Panc1 (cell line): ENCODE measurements at regions not wholly inside any gene's neighbourhood (a gene's known extent, or its start where the extent isn't known, plus 50 kb on each side); places are given as distances from the start of the nearest gene placed in this dataset.

Experiments used
- ATAC-seq: fragments of 200-7000 bp; cut with Tn5 transposase; 2 replicates; pipeline ENCODE4 v1.9.1; 2020; ENCODE audit warnings: mild to moderate bottlenecking, moderate library complexity
- BruUV-seq: library from RNA; stranded (reverse); fragments of 400-500 nt; replicated peaks from 2 replicates; lab custom pipeline; 2021; lab: Mats Ljungman, UMichigan
- CTCF ChIA-PET: fragments of 300-600 bp; sonication (Branson Sonifier 250); formaldehyde crosslinking; loops from one replicate; lab custom pipeline; 2022; ENCODE audit warnings: antibody characterized with exemption; lab: Charles Lee
- POLR2A ChIA-PET: fragments of 300-600 bp; sonication (Branson Sonifier 250); formaldehyde crosslinking; loops from one replicate; lab custom pipeline; 2022; ENCODE audit warnings: antibody characterized with exemption; lab: Charles Lee
- DNase-seq: peaks from one replicate; pipeline ENCODE4 v3.0.0-alpha.2; 2010; ENCODE audit warnings: low read depth, low spot score
- H3K27ac ChIP-seq: 2 replicates; pipeline ENCODE4 v1.5.1; 2011; ENCODE audit warnings: mild to moderate bottlenecking, low read length, inconsistent platforms
- H3K27me3 ChIP-seq: fragments of 200-500 bp; sonication (Bioruptor generic); 2 replicates; pipeline ENCODE4 v1.6.0; 2014; ENCODE audit warnings: low read length, inconsistent platforms; ENCODE audit not compliant: control insufficient read depth, insufficient read depth
- H3K36me3 ChIP-seq: fragments of 200-500 bp; sonication (Bioruptor generic); 2 replicates; pipeline ENCODE4 v1.5.1; 2014; ENCODE audit warnings: inconsistent platforms, mild to moderate bottlenecking, low read length, moderate library complexity; ENCODE audit not compliant: control insufficient read depth, insufficient read depth
- H3K4me1 ChIP-seq: 2 replicates; pipeline ENCODE4 v1.5.1; 2011; ENCODE audit warnings: inconsistent platforms, mild to moderate bottlenecking, low read length, moderate library complexity; ENCODE audit not compliant: control insufficient read depth, insufficient read depth
- H3K4me3 ChIP-seq, 2 experiments: 2 replicates each; pipeline ENCODE4 v1.5.1; 2011 to 2012; ENCODE audit warnings: low read depth in 2 of 2, low read length in 2 of 2, mild to moderate bottlenecking in 2 of 2, inconsistent platforms in 1 of 2, moderate library complexity in 1 of 2
- H3K9me3 ChIP-seq: fragments of 200-500 bp; sonication (Bioruptor generic); 2 replicates; pipeline ENCODE4 v1.5.1; 2014; ENCODE audit warnings: low read depth, mild to moderate bottlenecking, inconsistent platforms, low read length, moderate library complexity; ENCODE audit not compliant: control insufficient read depth, insufficient read depth
- POLR2AphosphoS5 ChIP-seq: IDR thresholded peaks from 2 replicates; pipeline ENCODE4 v1.6.1; 2012; ENCODE audit warnings: mild to moderate bottlenecking, low read depth, low read length, moderate library complexity
- SIN3A ChIP-seq: IDR thresholded peaks from 2 replicates; pipeline ENCODE4 v1.6.1; 2012; ENCODE audit warnings: low read depth, mild to moderate bottlenecking, low read length, moderate library complexity, borderline replicate concordance; ENCODE audit not compliant: insufficient read depth
- TCF7L2 ChIP-seq: IDR thresholded peaks from 2 replicates; pipeline ENCODE4 v1.6.1; 2011; ENCODE audit warnings: mild to moderate bottlenecking, low read depth, low read length, inconsistent platforms
- in situ Hi-C: cut with HindIII; loops from 2 replicates; pipeline ENCODE4 v1.10.0; 2016; ENCODE audit warnings: low sequenced_read_pairs, low pct_unique_long_range_greater_than_20kb
- intact Hi-C: fragments of 100-400 bp; cut with micrococcal nuclease; formaldehyde crosslinking; loops from one replicate; pipeline ENCODE4 v1.10.0; 2022; ENCODE audit not compliant: unreplicated experiment
- TF ChIP-seq, protein P1 (sequence below): fragments of 450-650 bp; IDR thresholded peaks from 2 replicates; pipeline ENCODE4 v1.5.1; 2017; ENCODE audit warnings: mild to moderate bottlenecking
- TF ChIP-seq, protein P2 (sequence below), 2 experiments: IDR thresholded peaks; 2 replicates each; pipeline ENCODE4 v1.6.1; 2011 to 2012; ENCODE audit warnings: low read depth in 2 of 2, control low read depth in 1 of 2, low read length in 1 of 2, mild to moderate bottlenecking in 1 of 2, moderate library complexity in 1 of 2; ENCODE audit not compliant: insufficient read depth in 1 of 2

DNA sequence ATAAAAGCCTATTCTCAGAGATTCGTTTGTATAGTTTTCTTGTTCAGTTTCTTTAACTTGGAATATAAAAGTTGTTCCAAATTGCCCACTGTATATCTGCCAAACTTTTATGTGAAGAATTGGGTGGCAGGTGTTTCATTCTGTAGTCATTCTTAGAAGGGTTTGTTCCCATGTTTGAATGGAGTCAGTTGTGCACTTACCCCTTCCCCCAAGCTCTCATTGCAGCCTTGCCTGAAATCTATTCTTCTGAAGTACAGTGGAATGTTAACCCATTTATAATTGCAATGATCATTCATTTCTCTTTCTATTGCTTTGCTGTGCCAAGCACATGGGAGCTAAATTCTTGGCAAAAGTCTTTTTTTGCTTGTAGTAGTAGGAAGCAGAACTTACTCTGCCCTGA is 375.3 kb upstream of the C1orf87 start:
- POLR2A ChIA-PET: no interaction called here
- in situ Hi-C loops: no loop called here
- Histone ChIP-seq H3K27ac (no peak overlapping the region), H3K9me3 (0 out of 2 replicates have a peak, but pooled peaks cover 4% of the 10 kb centered on the region), H3K36me3 (no peaks in the 10 kb centered on the region), H3K4me1 (no peaks in the 10 kb centered on the region), H3K4me3 (no peak overlapping the region), H3K27me3 (no peaks in the 10 kb centered on the region)
- intact Hi-C loops: no loop called here
- TF ChIP-seq POLR2AphosphoS5 (no peak), TCF7L2 (no peak), SIN3A (no peak)
- TF ChIP-seq, protein P1, sequence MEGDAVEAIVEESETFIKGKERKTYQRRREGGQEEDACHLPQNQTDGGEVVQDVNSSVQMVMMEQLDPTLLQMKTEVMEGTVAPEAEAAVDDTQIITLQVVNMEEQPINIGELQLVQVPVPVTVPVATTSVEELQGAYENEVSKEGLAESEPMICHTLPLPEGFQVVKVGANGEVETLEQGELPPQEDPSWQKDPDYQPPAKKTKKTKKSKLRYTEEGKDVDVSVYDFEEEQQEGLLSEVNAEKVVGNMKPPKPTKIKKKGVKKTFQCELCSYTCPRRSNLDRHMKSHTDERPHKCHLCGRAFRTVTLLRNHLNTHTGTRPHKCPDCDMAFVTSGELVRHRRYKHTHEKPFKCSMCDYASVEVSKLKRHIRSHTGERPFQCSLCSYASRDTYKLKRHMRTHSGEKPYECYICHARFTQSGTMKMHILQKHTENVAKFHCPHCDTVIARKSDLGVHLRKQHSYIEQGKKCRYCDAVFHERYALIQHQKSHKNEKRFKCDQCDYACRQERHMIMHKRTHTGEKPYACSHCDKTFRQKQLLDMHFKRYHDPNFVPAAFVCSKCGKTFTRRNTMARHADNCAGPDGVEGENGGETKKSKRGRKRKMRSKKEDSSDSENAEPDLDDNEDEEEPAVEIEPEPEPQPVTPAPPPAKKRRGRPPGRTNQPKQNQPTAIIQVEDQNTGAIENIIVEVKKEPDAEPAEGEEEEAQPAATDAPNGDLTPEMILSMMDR: no peak
- TF ChIP-seq, protein P2, sequence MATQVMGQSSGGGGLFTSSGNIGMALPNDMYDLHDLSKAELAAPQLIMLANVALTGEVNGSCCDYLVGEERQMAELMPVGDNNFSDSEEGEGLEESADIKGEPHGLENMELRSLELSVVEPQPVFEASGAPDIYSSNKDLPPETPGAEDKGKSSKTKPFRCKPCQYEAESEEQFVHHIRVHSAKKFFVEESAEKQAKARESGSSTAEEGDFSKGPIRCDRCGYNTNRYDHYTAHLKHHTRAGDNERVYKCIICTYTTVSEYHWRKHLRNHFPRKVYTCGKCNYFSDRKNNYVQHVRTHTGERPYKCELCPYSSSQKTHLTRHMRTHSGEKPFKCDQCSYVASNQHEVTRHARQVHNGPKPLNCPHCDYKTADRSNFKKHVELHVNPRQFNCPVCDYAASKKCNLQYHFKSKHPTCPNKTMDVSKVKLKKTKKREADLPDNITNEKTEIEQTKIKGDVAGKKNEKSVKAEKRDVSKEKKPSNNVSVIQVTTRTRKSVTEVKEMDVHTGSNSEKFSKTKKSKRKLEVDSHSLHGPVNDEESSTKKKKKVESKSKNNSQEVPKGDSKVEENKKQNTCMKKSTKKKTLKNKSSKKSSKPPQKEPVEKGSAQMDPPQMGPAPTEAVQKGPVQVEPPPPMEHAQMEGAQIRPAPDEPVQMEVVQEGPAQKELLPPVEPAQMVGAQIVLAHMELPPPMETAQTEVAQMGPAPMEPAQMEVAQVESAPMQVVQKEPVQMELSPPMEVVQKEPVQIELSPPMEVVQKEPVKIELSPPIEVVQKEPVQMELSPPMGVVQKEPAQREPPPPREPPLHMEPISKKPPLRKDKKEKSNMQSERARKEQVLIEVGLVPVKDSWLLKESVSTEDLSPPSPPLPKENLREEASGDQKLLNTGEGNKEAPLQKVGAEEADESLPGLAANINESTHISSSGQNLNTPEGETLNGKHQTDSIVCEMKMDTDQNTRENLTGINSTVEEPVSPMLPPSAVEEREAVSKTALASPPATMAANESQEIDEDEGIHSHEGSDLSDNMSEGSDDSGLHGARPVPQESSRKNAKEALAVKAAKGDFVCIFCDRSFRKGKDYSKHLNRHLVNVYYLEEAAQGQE (IDR thresholded peaks at IDR 0.05; ENCODE audit: insufficient read depth in 1 of 2, low read depth in 2 of 2, low read length in 1 of 2): no peak
- no TSS peak for BruUV-seq
- ATAC-seq (no peak), DNase-seq (no peak)
- CTCF ChIA-PET: no interaction called here

DNA sequence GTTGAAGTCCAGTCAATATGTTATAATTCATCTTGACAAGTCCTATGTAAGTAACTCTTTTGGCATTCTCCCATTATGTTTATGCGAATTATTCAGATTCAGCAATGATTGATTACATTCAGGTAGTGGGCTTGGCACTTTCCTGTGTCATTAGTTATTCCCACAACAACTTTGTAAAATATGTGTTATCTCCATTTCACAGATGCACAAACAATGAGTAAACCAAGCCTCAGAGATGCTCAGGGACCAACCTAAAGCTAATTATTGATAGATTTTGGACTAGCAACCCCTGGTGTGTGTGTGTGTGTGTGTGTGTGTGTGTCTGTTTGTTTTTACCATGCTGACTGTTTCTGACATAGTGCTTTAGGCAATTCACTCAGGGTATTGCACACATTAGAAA is 371.1 kb upstream of the C1orf87 start:
- DNase-seq (no peak), ATAC-seq (no peak)
- H3K27ac ChIP-seq: no peak overlapping the region
- ChIA-PET CTCF (no interaction called here), POLR2A (no interaction called here)
- H3K27me3 ChIP-seq: no peaks in the 10 kb centered on the region
- no peak overlapping the region for H3K4me3 ChIP-seq
- in situ Hi-C loops (no loop called here), intact Hi-C loops (no loop called here)
- TF ChIP-seq SIN3A: no peak
- TF ChIP-seq, protein P2 (IDR thresholded peaks at IDR 0.05; ENCODE audit: insufficient read depth in 1 of 2, low read depth in 2 of 2, low read length in 1 of 2): no peak
- TF ChIP-seq TCF7L2: no peak
- TF ChIP-seq, protein P1: no peak
- TF ChIP-seq POLR2AphosphoS5: no peak
- BruUV-seq: no TSS peak
- no peaks in the 10 kb centered on the region for H3K4me1 ChIP-seq
- H3K9me3 ChIP-seq: 0 out of 2 replicates have a peak, but pooled peaks cover 4% of the 10 kb centered on the region
- no peaks in the 10 kb centered on the region for H3K36me3 ChIP-seq
